GM12873 (cell line): ENCODE measurements at regions not wholly inside any gene's neighbourhood (a gene's known extent, or its start where the extent isn't known, plus 50 kb on each side); places are given as distances from the start of the nearest gene placed in this dataset.

Experiments
- TF ChIP-seq, protein P1 (sequence below): IDR thresholded peaks from 2 replicates; pipeline ENCODE4 v1.5.1; 2012; ENCODE audit warnings: low read depth, mild to moderate bottlenecking, moderate library complexity, low read length, control low read depth; ENCODE audit not compliant: insufficient read depth; ENCODE audit errors: missing control alignments

DNA sequence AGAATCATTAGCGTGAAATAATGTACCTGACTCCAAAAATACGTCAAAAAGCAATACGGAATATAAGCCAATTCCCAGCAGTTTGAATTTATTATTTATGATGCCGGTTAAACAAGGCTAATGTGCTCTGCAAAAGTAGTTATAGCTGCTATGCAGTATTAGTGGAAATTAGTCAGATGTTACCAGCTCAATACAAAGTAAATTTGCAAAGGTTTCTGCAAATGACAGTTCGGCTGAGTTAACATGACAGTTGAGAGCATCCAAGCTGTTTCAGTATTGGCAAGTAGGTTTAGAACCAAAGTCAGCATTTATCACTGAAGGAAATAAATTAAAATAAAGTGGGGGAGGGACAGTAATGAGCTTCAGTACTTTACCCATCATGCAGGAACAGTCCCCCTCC is 1665.8 kb upstream of the FLRT2 start:
- TF ChIP-seq, protein P1, sequence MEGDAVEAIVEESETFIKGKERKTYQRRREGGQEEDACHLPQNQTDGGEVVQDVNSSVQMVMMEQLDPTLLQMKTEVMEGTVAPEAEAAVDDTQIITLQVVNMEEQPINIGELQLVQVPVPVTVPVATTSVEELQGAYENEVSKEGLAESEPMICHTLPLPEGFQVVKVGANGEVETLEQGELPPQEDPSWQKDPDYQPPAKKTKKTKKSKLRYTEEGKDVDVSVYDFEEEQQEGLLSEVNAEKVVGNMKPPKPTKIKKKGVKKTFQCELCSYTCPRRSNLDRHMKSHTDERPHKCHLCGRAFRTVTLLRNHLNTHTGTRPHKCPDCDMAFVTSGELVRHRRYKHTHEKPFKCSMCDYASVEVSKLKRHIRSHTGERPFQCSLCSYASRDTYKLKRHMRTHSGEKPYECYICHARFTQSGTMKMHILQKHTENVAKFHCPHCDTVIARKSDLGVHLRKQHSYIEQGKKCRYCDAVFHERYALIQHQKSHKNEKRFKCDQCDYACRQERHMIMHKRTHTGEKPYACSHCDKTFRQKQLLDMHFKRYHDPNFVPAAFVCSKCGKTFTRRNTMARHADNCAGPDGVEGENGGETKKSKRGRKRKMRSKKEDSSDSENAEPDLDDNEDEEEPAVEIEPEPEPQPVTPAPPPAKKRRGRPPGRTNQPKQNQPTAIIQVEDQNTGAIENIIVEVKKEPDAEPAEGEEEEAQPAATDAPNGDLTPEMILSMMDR = no peak

DNA sequence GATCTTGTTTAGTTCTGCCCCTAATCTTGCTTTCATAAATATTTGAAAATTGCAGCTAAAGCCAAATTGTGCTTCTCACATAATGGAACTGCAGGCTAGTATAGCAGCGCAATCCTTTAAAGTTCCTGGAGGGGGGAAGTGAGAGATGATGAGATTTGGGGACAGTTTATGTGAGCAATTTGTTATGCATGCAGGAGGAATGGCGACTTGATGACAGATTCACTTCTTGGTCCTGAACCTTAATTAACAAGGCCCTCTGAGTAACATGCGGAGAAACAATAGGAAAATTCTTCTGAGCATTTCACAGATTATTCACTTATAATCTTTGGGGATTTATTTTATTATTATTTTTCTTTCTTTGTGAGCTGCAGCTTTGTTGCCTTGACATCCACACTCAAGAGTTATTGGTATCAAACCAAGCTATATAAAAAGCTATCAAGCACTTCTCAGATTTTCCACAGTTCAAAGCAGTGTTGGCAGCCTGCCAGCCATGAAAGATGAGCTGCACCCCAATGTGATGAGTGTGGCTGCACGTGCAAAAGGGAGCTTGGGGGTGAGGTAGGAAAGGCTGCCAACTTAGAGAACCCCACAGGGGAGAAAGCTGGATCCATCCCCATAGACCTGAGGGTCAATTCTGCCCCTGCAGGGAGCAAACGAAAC is 1662.2 kb upstream of the FLRT2 start:
- TF ChIP-seq, protein P1 = no peak

DNA sequence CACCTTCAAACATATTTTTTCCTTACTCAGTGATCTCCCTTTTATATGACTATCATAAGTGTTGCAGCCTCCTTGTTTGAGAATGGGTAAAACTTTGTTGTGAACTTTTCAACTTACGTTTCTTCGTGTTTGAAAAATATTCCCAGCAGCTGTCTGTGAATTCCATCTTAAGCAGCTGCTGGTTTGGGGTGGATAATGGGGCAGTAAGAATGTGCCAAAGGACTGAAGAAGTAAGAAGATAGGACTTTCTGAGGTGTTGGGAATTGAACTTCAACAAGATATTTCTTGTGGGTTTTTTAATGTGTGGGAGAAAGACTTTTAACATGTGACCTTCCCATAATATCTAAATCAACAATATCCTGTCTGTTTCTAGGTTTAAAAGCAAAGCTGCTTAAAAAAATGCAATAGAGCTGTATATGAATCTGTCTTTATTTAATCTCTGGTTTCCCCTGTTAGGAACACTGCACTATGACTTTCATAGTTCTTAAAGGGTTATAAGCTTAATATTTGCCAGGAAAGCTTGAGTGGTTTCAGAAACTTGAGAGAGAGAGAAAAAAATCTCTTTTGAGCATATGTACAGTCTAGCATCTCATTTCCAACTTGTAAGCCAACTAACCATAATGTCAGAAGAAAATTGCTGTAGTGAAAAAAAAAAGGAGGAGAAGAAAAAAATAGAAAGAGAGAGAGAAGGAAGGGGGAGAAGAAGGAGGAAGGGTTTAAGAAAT is 1659.2 kb upstream of the FLRT2 start:
- TF ChIP-seq, protein P1 = no peak

DNA sequence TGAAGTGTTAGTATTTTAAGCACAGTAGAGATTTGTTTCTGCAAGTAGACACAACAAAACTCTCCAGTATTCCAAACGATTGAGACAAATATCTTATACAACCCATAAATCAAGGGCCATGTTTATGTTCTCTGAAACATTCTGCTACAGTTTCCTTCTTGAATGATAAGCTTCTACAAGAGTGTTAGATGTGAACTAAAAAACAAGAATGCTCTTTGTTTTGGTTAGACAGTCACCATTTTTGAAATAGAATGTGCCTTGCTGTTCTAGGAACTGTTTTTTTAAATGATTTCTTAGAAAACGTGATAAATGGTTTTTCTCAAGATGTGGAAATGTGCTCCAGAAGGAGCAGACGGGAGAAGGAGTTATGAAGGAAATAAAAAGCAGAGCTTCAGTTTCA is 1656.3 kb upstream of the FLRT2 start:
- TF ChIP-seq, protein P1 = no peak

DNA sequence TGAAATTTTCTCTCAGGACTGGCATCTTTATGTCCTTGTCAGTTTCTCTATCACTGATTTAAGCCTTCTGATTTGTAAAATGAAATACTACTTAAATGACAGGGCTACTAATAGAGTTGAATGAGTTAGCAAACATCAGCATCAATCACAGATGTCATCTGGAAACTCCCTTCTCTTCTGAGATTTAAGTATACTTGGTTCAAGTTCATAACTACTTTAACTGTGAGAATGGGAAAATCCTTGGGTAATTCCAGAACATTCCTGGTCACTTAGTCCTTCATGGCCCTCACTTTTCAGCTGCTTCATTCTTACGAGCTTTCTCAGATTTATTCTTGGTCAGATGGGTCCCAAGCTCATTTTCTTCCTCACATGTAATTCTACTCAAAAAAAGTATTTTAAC is 1655.3 kb upstream of the FLRT2 start:
- TF ChIP-seq, protein P1 = no peak

DNA sequence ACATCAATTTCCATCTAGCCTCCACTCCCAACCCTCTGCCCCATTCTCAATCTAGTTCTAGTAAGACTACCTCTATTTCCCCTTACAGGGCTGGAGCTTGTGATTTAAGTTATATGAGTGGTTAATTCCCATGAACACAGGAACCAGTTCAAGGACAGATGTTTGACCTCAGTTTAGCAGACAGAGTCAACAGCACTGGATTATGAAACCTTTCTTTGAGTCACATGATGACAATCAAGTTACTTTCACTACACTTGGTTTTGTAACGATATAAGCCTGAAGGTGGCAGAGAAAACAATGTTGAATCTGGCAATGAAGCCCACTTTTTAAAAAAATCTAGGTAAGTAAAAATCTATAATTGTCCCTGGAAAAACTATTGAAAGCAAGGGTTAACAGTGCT is 1646.2 kb upstream of the FLRT2 start:
- TF ChIP-seq, protein P1 = no peak

DNA sequence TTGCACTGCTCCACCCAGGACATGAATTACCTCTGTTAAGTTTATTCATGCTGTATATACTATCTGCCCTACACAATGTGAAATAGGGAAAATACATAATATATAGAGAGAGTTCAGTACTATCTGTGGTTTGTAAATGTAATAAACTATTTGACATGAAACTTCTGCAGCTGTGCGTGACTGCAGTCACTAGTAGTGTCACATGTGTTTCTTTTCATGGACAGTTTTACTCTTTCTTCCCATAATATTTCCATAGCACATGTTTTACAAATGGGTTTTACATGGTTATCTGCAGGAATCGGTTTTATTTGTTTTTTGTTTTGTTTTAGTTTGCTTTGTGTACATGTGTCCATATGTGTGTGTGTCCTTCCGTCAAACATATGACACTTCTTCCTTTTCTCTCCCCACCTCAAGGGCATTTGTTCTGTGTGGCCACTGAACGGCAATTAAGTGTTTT is 1644.1 kb upstream of the FLRT2 start:
- TF ChIP-seq, protein P1 = no peak
